ENCODE measurements at regions not wholly inside any gene's neighbourhood (a gene's known extent, or its start where the extent isn't known, plus 50 kb on each side); places are given as distances from the start of the nearest gene placed in this dataset.
"Not testable (repeated sequence)": the region's sequence is repeated elsewhere in the genome, so short reads cannot be mapped to it uniquely, and the experiment has no call there.

DNA sequence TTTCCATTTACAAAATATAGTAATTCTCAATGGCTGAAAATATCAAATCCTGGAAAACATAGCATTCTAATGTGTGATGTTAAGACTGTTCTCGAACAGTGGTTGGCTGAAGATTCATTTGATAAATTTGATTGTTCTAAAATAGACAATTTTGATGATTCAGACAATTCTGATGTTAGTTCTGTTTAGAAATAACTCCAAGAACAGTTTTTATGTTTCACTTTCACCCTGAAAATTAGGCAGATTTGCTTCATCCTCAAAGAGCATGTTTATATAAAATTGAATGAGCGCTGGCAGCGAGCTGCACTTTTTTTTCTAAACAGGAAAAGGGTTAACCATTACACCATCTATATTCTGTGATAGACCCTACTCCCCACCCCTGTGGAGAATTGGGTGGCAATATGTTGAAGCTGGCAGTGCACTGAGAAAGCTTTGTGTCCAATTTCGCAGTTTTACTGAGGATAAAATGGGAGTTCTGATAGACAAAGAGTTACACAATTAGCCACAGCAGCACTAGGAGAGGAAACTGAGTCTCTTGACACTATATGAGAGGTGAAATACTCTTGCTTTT lies 69.6 kb upstream of the TMED7 start:
- Mint-ChIP-seq H3K27me3 (ENCODE audit: unreplicated experiment) (no peaks in the 10 kb centered on the region), H3K27ac (ENCODE audit: unreplicated experiment) (no peak overlapping the region), H3K4me1 (ENCODE audit: low read depth, unreplicated experiment) (no peaks in the 10 kb centered on the region), H3K9me3 (ENCODE audit: low read depth, unreplicated experiment) (no peaks in the 10 kb centered on the region), H3K4me3 (ENCODE audit: low read depth, unreplicated experiment) (no peak overlapping the region), H3K36me3 (ENCODE audit: insufficient read depth, unreplicated experiment) (no peaks in the 10 kb centered on the region)
- TF ChIP-seq, protein P1, sequence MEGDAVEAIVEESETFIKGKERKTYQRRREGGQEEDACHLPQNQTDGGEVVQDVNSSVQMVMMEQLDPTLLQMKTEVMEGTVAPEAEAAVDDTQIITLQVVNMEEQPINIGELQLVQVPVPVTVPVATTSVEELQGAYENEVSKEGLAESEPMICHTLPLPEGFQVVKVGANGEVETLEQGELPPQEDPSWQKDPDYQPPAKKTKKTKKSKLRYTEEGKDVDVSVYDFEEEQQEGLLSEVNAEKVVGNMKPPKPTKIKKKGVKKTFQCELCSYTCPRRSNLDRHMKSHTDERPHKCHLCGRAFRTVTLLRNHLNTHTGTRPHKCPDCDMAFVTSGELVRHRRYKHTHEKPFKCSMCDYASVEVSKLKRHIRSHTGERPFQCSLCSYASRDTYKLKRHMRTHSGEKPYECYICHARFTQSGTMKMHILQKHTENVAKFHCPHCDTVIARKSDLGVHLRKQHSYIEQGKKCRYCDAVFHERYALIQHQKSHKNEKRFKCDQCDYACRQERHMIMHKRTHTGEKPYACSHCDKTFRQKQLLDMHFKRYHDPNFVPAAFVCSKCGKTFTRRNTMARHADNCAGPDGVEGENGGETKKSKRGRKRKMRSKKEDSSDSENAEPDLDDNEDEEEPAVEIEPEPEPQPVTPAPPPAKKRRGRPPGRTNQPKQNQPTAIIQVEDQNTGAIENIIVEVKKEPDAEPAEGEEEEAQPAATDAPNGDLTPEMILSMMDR (IDR thresholded peaks at IDR 0.05; ENCODE audit: unreplicated experiment), result no peak
- DNase-seq, result no peak
- BruUV-seq (replicated peaks), result no TSS peak
- intact Hi-C loops (cut with micrococcal nuclease; ENCODE audit: unreplicated experiment), result no loop called here
- CTCF ChIA-PET, result no interaction called here

DNA sequence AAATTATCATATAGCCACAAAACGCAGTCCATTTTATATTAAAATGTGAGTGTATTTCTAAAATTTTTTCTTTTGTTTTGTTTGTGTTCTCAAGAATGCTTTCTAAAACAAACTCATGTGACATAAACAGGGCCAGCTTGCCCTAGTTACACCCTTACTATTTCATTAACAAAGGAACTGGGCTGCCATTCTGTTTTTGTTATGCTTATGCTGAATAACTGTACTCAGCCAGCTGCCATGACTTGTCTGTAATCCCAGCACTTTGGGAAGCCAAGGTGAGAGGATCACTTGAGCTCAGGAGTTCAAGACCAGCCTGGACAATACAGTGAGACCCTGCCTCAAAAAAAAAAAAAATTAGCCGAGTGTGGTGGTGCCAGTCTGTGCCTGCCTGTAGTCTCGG lies 66.0 kb upstream of the TMED7 start:
- H3K4me3 Mint-ChIP-seq (ENCODE audit: low read depth, unreplicated experiment); H3K4me1 Mint-ChIP-seq (ENCODE audit: low read depth, unreplicated experiment); BruUV-seq (replicated peaks); intact Hi-C loops (cut with micrococcal nuclease; ENCODE audit: unreplicated experiment); H3K9me3 Mint-ChIP-seq (ENCODE audit: low read depth, unreplicated experiment); H3K27ac Mint-ChIP-seq (ENCODE audit: unreplicated experiment); H3K36me3 Mint-ChIP-seq (ENCODE audit: insufficient read depth, unreplicated experiment); CTCF ChIA-PET; DNase-seq; H3K27me3 Mint-ChIP-seq (ENCODE audit: unreplicated experiment): not testable (repeated sequence)

DNA sequence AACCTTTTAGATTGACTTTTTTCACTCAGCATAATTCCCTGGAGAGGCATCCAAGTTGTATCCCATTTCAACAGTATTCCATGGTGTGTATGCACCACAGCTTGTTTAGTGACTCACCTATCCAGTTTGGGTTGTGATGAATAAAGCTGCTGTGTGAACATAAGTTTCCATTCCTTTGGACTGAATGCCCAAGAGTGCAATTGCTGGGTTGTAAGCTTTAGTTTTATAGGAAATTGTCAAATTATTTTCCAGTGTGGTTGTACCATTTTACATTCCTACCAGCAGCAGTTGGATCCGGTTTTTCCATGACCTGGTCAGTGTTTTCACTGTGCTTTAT lies 60.9 kb upstream of the TMED7 start:
- H3K27ac Mint-ChIP-seq (ENCODE audit: unreplicated experiment), result no peak overlapping the region
- TF ChIP-seq, protein P1 (IDR thresholded peaks at IDR 0.05; ENCODE audit: unreplicated experiment), result no peak
- no peaks in the 10 kb centered on the region for H3K9me3 Mint-ChIP-seq (ENCODE audit: low read depth, unreplicated experiment)
- CTCF ChIA-PET, result no interaction called here
- no peaks in the 10 kb centered on the region for H3K36me3 Mint-ChIP-seq (ENCODE audit: insufficient read depth, unreplicated experiment)
- H3K27me3 Mint-ChIP-seq (ENCODE audit: unreplicated experiment), result peaks cover 14% of the 10 kb centered on the region
- DNase-seq, result no peak
- no TSS peak for BruUV-seq (replicated peaks)
- intact Hi-C loops (cut with micrococcal nuclease; ENCODE audit: unreplicated experiment), result no loop called here
- no peak overlapping the region for H3K4me3 Mint-ChIP-seq (ENCODE audit: low read depth, unreplicated experiment)
- H3K4me1 Mint-ChIP-seq (ENCODE audit: low read depth, unreplicated experiment), result no peaks in the 10 kb centered on the region

DNA sequence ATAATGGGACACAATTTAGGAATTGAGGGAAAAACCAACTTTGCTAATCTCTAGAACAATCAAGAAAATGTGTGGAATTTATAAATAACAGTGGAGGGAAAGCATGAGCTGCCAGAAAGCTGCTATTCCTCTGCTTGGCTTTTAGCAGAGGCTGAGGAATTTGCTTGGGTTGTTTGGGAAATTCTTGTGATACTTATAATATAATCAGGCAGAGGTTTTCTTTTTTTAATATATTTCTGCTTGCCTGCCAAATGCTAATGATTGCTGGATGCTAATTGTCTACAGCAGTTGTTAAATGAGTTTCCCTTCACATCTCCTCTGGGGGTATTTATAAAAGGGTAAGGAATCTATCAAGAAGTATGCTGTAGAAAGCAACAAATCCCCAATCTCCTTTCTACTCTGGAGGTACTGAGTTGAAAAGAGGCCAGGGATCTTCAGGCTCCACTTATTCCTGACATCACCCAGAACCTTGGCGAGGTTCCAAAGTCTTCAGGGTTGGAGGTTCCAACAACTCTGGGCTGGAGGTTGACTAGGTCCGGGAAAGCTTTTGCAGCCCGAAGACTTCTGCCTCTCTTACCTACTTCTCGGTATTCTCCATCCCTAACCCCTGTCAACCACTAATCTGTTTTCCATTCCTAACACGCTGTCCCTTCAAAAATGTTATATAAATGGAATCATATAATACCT lies 60.4 kb upstream of the TMED7 start:
- Mint-ChIP-seq H3K27me3 (ENCODE audit: unreplicated experiment) (peaks cover 14% of the 10 kb centered on the region), H3K4me1 (ENCODE audit: low read depth, unreplicated experiment) (no peaks in the 10 kb centered on the region), H3K4me3 (ENCODE audit: low read depth, unreplicated experiment) (no peak overlapping the region), H3K36me3 (ENCODE audit: insufficient read depth, unreplicated experiment) (no peaks in the 10 kb centered on the region), H3K27ac (ENCODE audit: unreplicated experiment) (no peak overlapping the region), H3K9me3 (ENCODE audit: low read depth, unreplicated experiment) (no peaks in the 10 kb centered on the region)
- no peak for DNase-seq
- BruUV-seq (replicated peaks), result no TSS peak
- intact Hi-C loops (cut with micrococcal nuclease; ENCODE audit: unreplicated experiment), result no loop called here
- TF ChIP-seq, protein P1 (IDR thresholded peaks at IDR 0.05; ENCODE audit: unreplicated experiment), result no peak
- CTCF ChIA-PET, result no interaction called here

DNA sequence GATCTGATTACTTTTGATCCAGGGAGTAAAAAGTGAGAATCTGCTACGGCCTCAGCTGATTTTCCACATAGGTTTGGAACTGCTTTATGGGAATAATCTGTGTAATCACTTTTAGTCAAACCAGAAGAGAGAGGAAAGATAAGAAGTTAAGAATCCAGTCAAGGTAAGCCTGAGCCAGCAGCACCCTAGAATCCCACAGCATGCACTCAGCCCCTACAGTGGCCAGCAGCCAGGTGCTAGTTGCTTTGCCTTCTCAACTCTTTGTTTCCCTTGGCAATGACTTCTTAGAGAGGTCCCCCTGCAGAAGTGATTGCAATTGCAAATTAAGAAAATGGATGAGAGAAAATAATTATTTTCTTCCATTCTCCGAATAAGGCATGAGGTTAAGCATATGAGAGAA lies 59.7 kb upstream of the TMED7 start:
- Mint-ChIP-seq H3K27ac (ENCODE audit: unreplicated experiment) (no peak overlapping the region), H3K36me3 (ENCODE audit: insufficient read depth, unreplicated experiment) (no peaks in the 10 kb centered on the region), H3K4me3 (ENCODE audit: low read depth, unreplicated experiment) (no peak overlapping the region), H3K27me3 (ENCODE audit: unreplicated experiment) (peaks cover 14% of the 10 kb centered on the region), H3K9me3 (ENCODE audit: low read depth, unreplicated experiment) (no peaks in the 10 kb centered on the region), H3K4me1 (ENCODE audit: low read depth, unreplicated experiment) (no peaks in the 10 kb centered on the region)
- DNase-seq, result no peak
- intact Hi-C loops (cut with micrococcal nuclease; ENCODE audit: unreplicated experiment), result no loop called here
- no TSS peak for BruUV-seq (replicated peaks)
- CTCF ChIA-PET, result no interaction called here
- TF ChIP-seq, protein P1 (IDR thresholded peaks at IDR 0.05; ENCODE audit: unreplicated experiment), result no peak

Measured in Calu3 (cell line).